ENCODE measurements at regions not wholly inside any gene's neighbourhood (a gene's known extent, or its start where the extent isn't known, plus 50 kb on each side); places are given as distances from the start of the nearest gene placed in this dataset.

DNA sequence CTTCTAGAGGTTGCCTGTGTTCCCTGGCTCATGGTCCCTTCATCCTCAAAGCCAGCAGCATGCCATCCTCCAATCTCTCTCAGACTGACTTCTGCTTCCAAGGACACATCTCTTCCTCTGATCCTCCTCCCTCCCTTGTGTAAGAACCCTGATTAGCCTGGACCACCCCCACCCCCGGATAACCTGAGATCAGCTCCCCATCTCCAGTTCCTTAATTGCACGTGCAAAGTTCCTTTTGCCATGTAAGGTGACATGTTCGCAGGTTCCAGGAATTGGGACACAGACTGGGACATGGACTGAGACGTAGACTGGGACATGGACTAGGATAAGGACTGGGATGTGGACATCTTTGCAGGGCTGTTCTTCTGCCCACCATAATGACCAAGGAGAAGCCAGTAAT is 925.3 kb downstream of the TBC1D22A start:
- Histone ChIP-seq H3K4me3 (ENCODE audit: low read length) (no peak overlapping the region), H3K36me3 (ENCODE audit: control insufficient read depth, insufficient read depth, low read length) (no peaks in the 10 kb centered on the region), H3K27ac (ENCODE audit: low read length) (no peak overlapping the region), H3K27me3 (ENCODE audit: control insufficient read depth, insufficient read depth, low read length) (no peaks in the 10 kb centered on the region), H3K4me1 (ENCODE audit: control insufficient read depth, insufficient read depth, low read length) (no peaks in the 10 kb centered on the region), H3K9me3 (ENCODE audit: control insufficient read depth, insufficient read depth, low read length) (no peaks in the 10 kb centered on the region)
- no peak overlapping the region for H3K27ac Mint-ChIP-seq
- peaks cover 13 to 28% of the 10 kb centered on the region in 2 donors for H3K27me3 Mint-ChIP-seq (ENCODE audit: low read depth in 2 of 2)
- H3K9me3 Mint-ChIP-seq = peaks cover 0 to 2% of the 10 kb centered on the region in 2 donors
- H3K4me1 Mint-ChIP-seq = no peaks in the 10 kb centered on the region
- no peak overlapping the region for H3K4me3 Mint-ChIP-seq
- intact Hi-C loops (cut with micrococcal nuclease) = no loop called here
- 90% methylated on average over 4 of the region's 4 CpGs for WGBS (ENCODE audit: insufficient coverage)
- H3K36me3 Mint-ChIP-seq = no peaks in the 10 kb centered on the region
- DNase-seq = no peak
- TF ChIP-seq, protein P1, sequence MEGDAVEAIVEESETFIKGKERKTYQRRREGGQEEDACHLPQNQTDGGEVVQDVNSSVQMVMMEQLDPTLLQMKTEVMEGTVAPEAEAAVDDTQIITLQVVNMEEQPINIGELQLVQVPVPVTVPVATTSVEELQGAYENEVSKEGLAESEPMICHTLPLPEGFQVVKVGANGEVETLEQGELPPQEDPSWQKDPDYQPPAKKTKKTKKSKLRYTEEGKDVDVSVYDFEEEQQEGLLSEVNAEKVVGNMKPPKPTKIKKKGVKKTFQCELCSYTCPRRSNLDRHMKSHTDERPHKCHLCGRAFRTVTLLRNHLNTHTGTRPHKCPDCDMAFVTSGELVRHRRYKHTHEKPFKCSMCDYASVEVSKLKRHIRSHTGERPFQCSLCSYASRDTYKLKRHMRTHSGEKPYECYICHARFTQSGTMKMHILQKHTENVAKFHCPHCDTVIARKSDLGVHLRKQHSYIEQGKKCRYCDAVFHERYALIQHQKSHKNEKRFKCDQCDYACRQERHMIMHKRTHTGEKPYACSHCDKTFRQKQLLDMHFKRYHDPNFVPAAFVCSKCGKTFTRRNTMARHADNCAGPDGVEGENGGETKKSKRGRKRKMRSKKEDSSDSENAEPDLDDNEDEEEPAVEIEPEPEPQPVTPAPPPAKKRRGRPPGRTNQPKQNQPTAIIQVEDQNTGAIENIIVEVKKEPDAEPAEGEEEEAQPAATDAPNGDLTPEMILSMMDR (IDR thresholded peaks at IDR 0.05) = no peak
- no peak for ATAC-seq

DNA sequence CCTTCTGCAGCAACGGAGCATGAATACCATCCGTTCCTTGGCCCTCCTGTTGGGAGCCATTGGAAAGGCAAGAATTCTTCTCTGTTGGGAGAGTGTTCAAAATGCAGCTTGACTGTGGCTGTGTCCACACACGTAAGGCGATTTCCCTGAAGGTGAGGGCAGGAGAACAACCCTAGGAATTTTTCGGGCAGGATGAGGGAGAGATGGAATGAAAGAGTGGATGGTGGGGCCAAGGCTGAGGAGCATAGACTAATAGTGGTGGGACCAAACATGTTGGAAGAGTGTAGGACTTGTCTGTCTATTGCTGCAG is 924.9 kb downstream of the TBC1D22A start:
- no peaks in the 10 kb centered on the region for H3K36me3 Mint-ChIP-seq
- no peak overlapping the region for H3K4me3 ChIP-seq (ENCODE audit: low read length)
- WGBS (ENCODE audit: insufficient coverage) = 86% methylated on average over 5 of the region's 5 CpGs
- H3K27ac Mint-ChIP-seq = no peak overlapping the region
- intact Hi-C loops (cut with micrococcal nuclease) = no loop called here
- no peaks in the 10 kb centered on the region for H3K4me1 Mint-ChIP-seq
- DNase-seq = no peak
- H3K27me3 Mint-ChIP-seq (ENCODE audit: low read depth in 2 of 2) = peaks cover 13 to 28% of the 10 kb centered on the region in 2 donors
- H3K4me3 Mint-ChIP-seq = no peak overlapping the region
- no peaks in the 10 kb centered on the region for H3K27me3 ChIP-seq (ENCODE audit: control insufficient read depth, insufficient read depth, low read length)
- TF ChIP-seq, protein P1 (IDR thresholded peaks at IDR 0.05) = no peak
- no peaks in the 10 kb centered on the region for H3K36me3 ChIP-seq (ENCODE audit: control insufficient read depth, insufficient read depth, low read length)
- H3K27ac ChIP-seq (ENCODE audit: low read length) = no peak overlapping the region
- no peaks in the 10 kb centered on the region for H3K4me1 ChIP-seq (ENCODE audit: control insufficient read depth, insufficient read depth, low read length)
- no peaks in the 10 kb centered on the region for H3K9me3 ChIP-seq (ENCODE audit: control insufficient read depth, insufficient read depth, low read length)
- peaks cover 0 to 2% of the 10 kb centered on the region in 2 donors for H3K9me3 Mint-ChIP-seq
- ATAC-seq = no peak

DNA sequence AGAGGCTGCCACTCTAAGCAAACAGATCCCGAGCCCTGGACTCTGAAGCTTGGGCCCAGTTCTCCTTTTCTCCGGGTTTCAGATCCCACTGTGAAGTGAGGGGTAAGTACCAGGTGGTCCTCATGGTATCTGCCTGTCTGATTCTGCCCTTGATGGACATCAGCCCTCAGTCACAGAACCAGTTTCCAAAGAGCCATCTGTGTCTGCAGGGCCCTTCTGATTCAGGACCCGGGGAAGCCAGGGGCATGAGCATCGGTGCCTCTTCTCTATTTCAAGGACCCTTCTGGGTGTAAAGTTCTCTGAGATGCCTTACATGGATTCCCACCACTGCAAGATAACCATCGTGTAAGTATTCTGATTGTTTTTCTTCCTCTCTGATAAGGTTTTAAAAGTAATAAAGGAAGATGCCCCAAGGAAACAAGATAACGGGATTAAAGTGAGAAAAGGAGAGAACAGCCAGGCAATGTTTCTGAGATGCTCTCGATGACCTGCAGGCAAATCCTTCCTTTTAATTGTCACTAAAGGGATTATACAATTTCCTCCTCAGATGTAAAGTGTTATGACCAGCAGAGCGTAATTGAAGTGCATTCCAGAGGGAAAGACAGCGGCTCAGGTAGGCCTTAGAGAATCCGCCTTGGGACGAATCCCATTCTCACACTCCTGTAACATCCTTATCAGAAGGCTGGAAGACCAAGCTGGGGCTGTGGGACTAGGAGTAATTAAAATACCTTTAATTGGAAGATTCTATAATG is 924.3 kb downstream of the TBC1D22A start:
- no peaks in the 10 kb centered on the region for H3K4me1 Mint-ChIP-seq
- Histone ChIP-seq H3K27ac (ENCODE audit: low read length) (no peak overlapping the region), H3K4me3 (ENCODE audit: low read length) (no peak overlapping the region), H3K4me1 (ENCODE audit: control insufficient read depth, insufficient read depth, low read length) (no peaks in the 10 kb centered on the region), H3K9me3 (ENCODE audit: control insufficient read depth, insufficient read depth, low read length) (no peaks in the 10 kb centered on the region), H3K27me3 (ENCODE audit: control insufficient read depth, insufficient read depth, low read length) (no peaks in the 10 kb centered on the region), H3K36me3 (ENCODE audit: control insufficient read depth, insufficient read depth, low read length) (no peaks in the 10 kb centered on the region)
- H3K4me3 Mint-ChIP-seq = no peak overlapping the region
- TF ChIP-seq, protein P1 (IDR thresholded peaks at IDR 0.05) = no peak
- no peak for DNase-seq
- WGBS (ENCODE audit: insufficient coverage) = 84% methylated on average over 9 of the region's 11 CpGs
- peaks cover 0 to 2% of the 10 kb centered on the region in 2 donors for H3K9me3 Mint-ChIP-seq
- no peak overlapping the region for H3K27ac Mint-ChIP-seq
- intact Hi-C loops (cut with micrococcal nuclease) = no loop called here
- no peaks in the 10 kb centered on the region for H3K36me3 Mint-ChIP-seq
- no peak for ATAC-seq
- peaks cover 13 to 28% of the 10 kb centered on the region in 2 donors for H3K27me3 Mint-ChIP-seq (ENCODE audit: low read depth in 2 of 2)
